ENCODE measurements at regions not wholly inside any gene's neighbourhood (a gene's known extent, or its start where the extent isn't known, plus 50 kb on each side); places are given as distances from the start of the nearest gene placed in this dataset.

DNA sequence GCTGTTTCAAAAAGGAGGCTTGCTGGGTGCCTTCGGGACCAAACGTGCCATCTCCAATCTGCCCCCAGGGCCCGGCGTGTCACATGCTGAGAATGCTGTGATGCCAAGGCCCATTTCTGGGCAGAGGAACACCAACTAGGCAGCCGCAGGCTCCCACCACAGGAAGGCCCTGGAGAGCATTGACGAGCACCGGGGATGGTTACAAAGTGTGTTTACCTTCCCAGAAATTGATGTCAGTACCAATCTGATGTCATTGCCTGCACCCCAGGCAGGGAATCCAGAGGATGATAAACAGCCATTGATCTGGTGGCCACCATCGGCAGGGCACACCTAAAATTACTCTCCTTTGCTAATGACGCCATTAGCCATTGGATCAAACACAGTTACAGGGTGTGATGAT lies 418.1 kb upstream of the CDH5 start:
- WGBS (ENCODE audit: insufficient coverage, insufficient read length): no CpG with 5 or more reads among the region's 9 CpGs
- Histone ChIP-seq H3K36me3 (ENCODE audit: control insufficient read depth, insufficient read depth, low read length) (no peaks in the 10 kb centered on the region), H3K4me3 (ENCODE audit: low read length) (no peak overlapping the region), H3K9me3 (ENCODE audit: control insufficient read depth, insufficient read depth, low read length) (no peaks in the 10 kb centered on the region), H3K4me1 (ENCODE audit: control insufficient read depth, insufficient read depth, low read length) (no peaks in the 10 kb centered on the region), H3K27me3 (ENCODE audit: control insufficient read depth, insufficient read depth, low read length) (no peaks in the 10 kb centered on the region), H3K27ac (ENCODE audit: low read length) (no peak overlapping the region)
- no peak for DNase-seq (ENCODE audit: low read depth, low spot score)

- no peaks in the 10 kb centered on the region for H3K9me3 ChIP-seq (ENCODE audit: control insufficient read depth, insufficient read depth, low read length)
- no peaks in the 10 kb centered on the region for H3K4me1 ChIP-seq (ENCODE audit: control insufficient read depth, insufficient read depth, low read length)
- H3K36me3 ChIP-seq (ENCODE audit: control insufficient read depth, insufficient read depth, low read length): no peaks in the 10 kb centered on the region
- no CpG with 5 or more reads among the region's 4 CpGs for WGBS (ENCODE audit: insufficient coverage, insufficient read length)
- H3K27ac ChIP-seq (ENCODE audit: low read length): no peak overlapping the region
- no peak for DNase-seq (ENCODE audit: low read depth, low spot score)
- no peak overlapping the region for H3K4me3 ChIP-seq (ENCODE audit: low read length)
- no peaks in the 10 kb centered on the region for H3K27me3 ChIP-seq (ENCODE audit: control insufficient read depth, insufficient read depth, low read length)
Measured at GRCh38 chr16:65947951-65948350, 418.5 kb upstream of the CDH5 start.

- Histone ChIP-seq H3K4me3 (ENCODE audit: low read length) (no peak overlapping the region), H3K9me3 (ENCODE audit: control insufficient read depth, insufficient read depth, low read length) (no peaks in the 10 kb centered on the region), H3K27me3 (ENCODE audit: control insufficient read depth, insufficient read depth, low read length) (no peaks in the 10 kb centered on the region), H3K27ac (ENCODE audit: low read length) (no peak overlapping the region), H3K4me1 (ENCODE audit: control insufficient read depth, insufficient read depth, low read length) (no peaks in the 10 kb centered on the region), H3K36me3 (ENCODE audit: control insufficient read depth, insufficient read depth, low read length) (no peaks in the 10 kb centered on the region)
- no peak for DNase-seq (ENCODE audit: low read depth, low spot score)
- no CpG with 5 or more reads among the region's 2 CpGs for WGBS (ENCODE audit: insufficient coverage, insufficient read length)
Measured at GRCh38 chr16:65945493-65945892, 421.0 kb upstream of the CDH5 start.

GRCh38 chr16:65944361-65944760 lies 422.1 kb upstream of the CDH5 start:
- H3K27ac ChIP-seq (ENCODE audit: low read length): no peak overlapping the region
- no peaks in the 10 kb centered on the region for H3K9me3 ChIP-seq (ENCODE audit: control insufficient read depth, insufficient read depth, low read length)
- DNase-seq (ENCODE audit: low read depth, low spot score): no peak
- H3K4me1 ChIP-seq (ENCODE audit: control insufficient read depth, insufficient read depth, low read length): no peaks in the 10 kb centered on the region
- no peak overlapping the region for H3K4me3 ChIP-seq (ENCODE audit: low read length)
- H3K36me3 ChIP-seq (ENCODE audit: control insufficient read depth, insufficient read depth, low read length): no peaks in the 10 kb centered on the region
- H3K27me3 ChIP-seq (ENCODE audit: control insufficient read depth, insufficient read depth, low read length): no peaks in the 10 kb centered on the region
- no CpG with 5 or more reads among the region's 3 CpGs for WGBS (ENCODE audit: insufficient coverage, insufficient read length)

GRCh38 chr16:65940711-65941110 lies 425.8 kb upstream of the CDH5 start:
- H3K4me1 ChIP-seq (ENCODE audit: control insufficient read depth, insufficient read depth, low read length): no peaks in the 10 kb centered on the region
- H3K4me3 ChIP-seq (ENCODE audit: low read length): no peak overlapping the region
- no peaks in the 10 kb centered on the region for H3K9me3 ChIP-seq (ENCODE audit: control insufficient read depth, insufficient read depth, low read length)
- H3K27me3 ChIP-seq (ENCODE audit: control insufficient read depth, insufficient read depth, low read length): no peaks in the 10 kb centered on the region
- no CpG with 5 or more reads among the region's 1 CpG for WGBS (ENCODE audit: insufficient coverage, insufficient read length)
- no peak for DNase-seq (ENCODE audit: low read depth, low spot score)
- H3K27ac ChIP-seq (ENCODE audit: low read length): no peak overlapping the region
- H3K36me3 ChIP-seq (ENCODE audit: control insufficient read depth, insufficient read depth, low read length): no peaks in the 10 kb centered on the region

DNA sequence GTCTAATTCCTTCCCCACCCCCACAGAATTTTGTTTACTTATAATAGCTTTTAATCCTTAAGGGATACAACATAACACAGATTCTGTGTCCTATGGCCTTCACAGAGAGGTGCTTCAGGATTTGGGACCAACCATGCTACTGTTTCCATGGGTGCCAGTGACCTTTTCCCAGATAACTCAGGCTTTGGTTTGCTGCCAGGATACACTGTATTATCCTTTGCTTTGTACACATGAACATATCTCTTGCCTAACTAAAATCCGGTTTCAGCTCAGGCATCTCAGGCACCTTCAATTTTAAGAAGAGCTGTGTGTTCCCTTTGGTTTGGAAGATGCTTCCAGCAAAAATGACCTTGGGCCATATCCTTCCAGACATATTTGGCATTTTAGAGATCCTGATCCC lies 428.4 kb upstream of the CDH5 start:
- no CpG with 5 or more reads among the region's 1 CpG for WGBS (ENCODE audit: insufficient coverage, insufficient read length)
- Histone ChIP-seq H3K27ac (ENCODE audit: low read length) (no peak overlapping the region), H3K36me3 (ENCODE audit: control insufficient read depth, insufficient read depth, low read length) (no peaks in the 10 kb centered on the region), H3K4me3 (ENCODE audit: low read length) (no peak overlapping the region), H3K9me3 (ENCODE audit: control insufficient read depth, insufficient read depth, low read length) (no peaks in the 10 kb centered on the region), H3K27me3 (ENCODE audit: control insufficient read depth, insufficient read depth, low read length) (no peaks in the 10 kb centered on the region), H3K4me1 (ENCODE audit: control insufficient read depth, insufficient read depth, low read length) (no peaks in the 10 kb centered on the region)
- no peak for DNase-seq (ENCODE audit: low read depth, low spot score)

DNA sequence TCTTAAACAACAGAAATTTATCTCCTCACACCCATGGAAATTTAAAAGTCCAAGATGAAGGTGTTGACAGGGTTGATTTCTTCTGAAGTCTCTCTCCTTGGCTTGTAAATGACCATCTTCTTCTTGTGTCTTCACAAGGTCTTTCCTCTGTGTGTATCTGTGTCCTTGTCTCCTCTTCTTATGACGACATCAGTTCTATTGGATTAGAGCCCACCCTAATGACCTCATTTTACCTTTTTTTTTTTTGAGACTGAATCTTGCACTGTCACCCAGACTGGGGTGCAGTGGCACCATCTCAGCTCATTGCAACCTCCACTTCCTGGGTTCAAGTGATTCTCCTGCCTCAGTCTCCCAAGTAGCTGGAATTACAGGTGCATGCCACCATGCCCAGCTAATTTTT lies 429.0 kb upstream of the CDH5 start:
- H3K36me3 ChIP-seq (ENCODE audit: control insufficient read depth, insufficient read depth, low read length): no peaks in the 10 kb centered on the region
- H3K9me3 ChIP-seq (ENCODE audit: control insufficient read depth, insufficient read depth, low read length): no peaks in the 10 kb centered on the region
- no peak for DNase-seq (ENCODE audit: low read depth, low spot score)
- H3K27me3 ChIP-seq (ENCODE audit: control insufficient read depth, insufficient read depth, low read length): no peaks in the 10 kb centered on the region
- H3K4me3 ChIP-seq (ENCODE audit: low read length): no peak overlapping the region
- no peaks in the 10 kb centered on the region for H3K4me1 ChIP-seq (ENCODE audit: control insufficient read depth, insufficient read depth, low read length)
- H3K27ac ChIP-seq (ENCODE audit: low read length): no peak overlapping the region
- WGBS (ENCODE audit: insufficient coverage, insufficient read length): no CpG with 5 or more reads among the region's 1 CpG

GRCh38 chr16:65936096-65936495 lies 430.4 kb upstream of the CDH5 start:
- Histone ChIP-seq H3K9me3 (ENCODE audit: control insufficient read depth, insufficient read depth, low read length) (no peaks in the 10 kb centered on the region), H3K4me3 (ENCODE audit: low read length) (no peak overlapping the region), H3K27ac (ENCODE audit: low read length) (no peak overlapping the region), H3K36me3 (ENCODE audit: control insufficient read depth, insufficient read depth, low read length) (no peaks in the 10 kb centered on the region), H3K27me3 (ENCODE audit: control insufficient read depth, insufficient read depth, low read length) (no peaks in the 10 kb centered on the region), H3K4me1 (ENCODE audit: control insufficient read depth, insufficient read depth, low read length) (no peaks in the 10 kb centered on the region)
- WGBS (ENCODE audit: insufficient coverage, insufficient read length): no CpG with 5 or more reads among the region's 2 CpGs
- no peak for DNase-seq (ENCODE audit: low read depth, low spot score)

GRCh38 chr16:65934443-65934842 lies 432.0 kb upstream of the CDH5 start:
- no peaks in the 10 kb centered on the region for H3K36me3 ChIP-seq (ENCODE audit: control insufficient read depth, insufficient read depth, low read length)
- no peak overlapping the region for H3K27ac ChIP-seq (ENCODE audit: low read length)
- no peaks in the 10 kb centered on the region for H3K4me1 ChIP-seq (ENCODE audit: control insufficient read depth, insufficient read depth, low read length)
- H3K4me3 ChIP-seq (ENCODE audit: low read length): no peak overlapping the region
- no CpG with 5 or more reads among the region's 3 CpGs for WGBS (ENCODE audit: insufficient coverage, insufficient read length)
- no peaks in the 10 kb centered on the region for H3K9me3 ChIP-seq (ENCODE audit: control insufficient read depth, insufficient read depth, low read length)
- no peak for DNase-seq (ENCODE audit: low read depth, low spot score)
- no peaks in the 10 kb centered on the region for H3K27me3 ChIP-seq (ENCODE audit: control insufficient read depth, insufficient read depth, low read length)

GRCh38 chr16:65933703-65934102 lies 432.8 kb upstream of the CDH5 start:
- Histone ChIP-seq H3K4me1 (ENCODE audit: control insufficient read depth, insufficient read depth, low read length) (no peaks in the 10 kb centered on the region), H3K4me3 (ENCODE audit: low read length) (no peak overlapping the region), H3K36me3 (ENCODE audit: control insufficient read depth, insufficient read depth, low read length) (no peaks in the 10 kb centered on the region), H3K27ac (ENCODE audit: low read length) (no peak overlapping the region), H3K27me3 (ENCODE audit: control insufficient read depth, insufficient read depth, low read length) (no peaks in the 10 kb centered on the region), H3K9me3 (ENCODE audit: control insufficient read depth, insufficient read depth, low read length) (no peaks in the 10 kb centered on the region)
- no CpG with 5 or more reads among the region's 4 CpGs for WGBS (ENCODE audit: insufficient coverage, insufficient read length)
- no peak for DNase-seq (ENCODE audit: low read depth, low spot score)

GRCh38 chr16:65932350-65933072 lies 434.0 kb upstream of the CDH5 start:
- Histone ChIP-seq H3K27me3 (ENCODE audit: control insufficient read depth, insufficient read depth, low read length) (no peaks in the 10 kb centered on the region), H3K9me3 (ENCODE audit: control insufficient read depth, insufficient read depth, low read length) (no peaks in the 10 kb centered on the region), H3K4me1 (ENCODE audit: control insufficient read depth, insufficient read depth, low read length) (no peaks in the 10 kb centered on the region), H3K4me3 (ENCODE audit: low read length) (no peak overlapping the region), H3K27ac (ENCODE audit: low read length) (no peak overlapping the region), H3K36me3 (ENCODE audit: control insufficient read depth, insufficient read depth, low read length) (no peaks in the 10 kb centered on the region)
- no peak for DNase-seq (ENCODE audit: low read depth, low spot score)
- no CpG with 5 or more reads among the region's 7 CpGs for WGBS (ENCODE audit: insufficient coverage, insufficient read length)
